ENCODE measurements at regions not wholly inside any gene's neighbourhood (a gene's known extent, or its start where the extent isn't known, plus 50 kb on each side); places are given as distances from the start of the nearest gene placed in this dataset.

DNA sequence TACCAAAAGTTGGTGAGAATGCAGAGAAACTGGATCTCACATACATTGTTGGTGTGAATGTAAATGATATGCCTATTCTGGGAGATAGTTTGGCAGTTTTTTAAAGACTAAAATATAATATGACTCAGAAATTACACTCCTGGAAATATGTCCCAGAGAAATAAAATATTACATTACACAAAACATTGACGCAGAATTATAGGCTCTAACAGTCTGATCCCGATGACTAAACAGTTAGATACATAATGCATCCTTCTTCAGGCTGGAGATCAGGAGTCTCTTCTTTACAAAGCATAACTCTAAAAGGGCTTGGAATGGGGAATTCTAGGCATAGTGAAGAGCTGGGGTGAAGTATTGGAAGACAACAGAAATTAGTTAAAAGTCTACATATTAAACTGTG lies 586.2 kb upstream of the NECTIN3 start:
- H3K4me3 ChIP-seq (ENCODE audit: control insufficient read depth in 1 of 7, extremely low read depth in 1 of 7, insufficient read depth in 4 of 7, low read depth in 2 of 7, low read length in 6 of 7), result no peak overlapping the region
- 100% methylated on average over 2 of the region's 2 CpGs for WGBS (ENCODE audit: insufficient coverage)
- H3K27me3 ChIP-seq (replicated peaks in 2 of 5; ENCODE audit: control insufficient read depth in 4 of 5, insufficient read depth in 5 of 5, low read length in 4 of 5), result no peaks in the 10 kb centered on the region
- DNase-seq, result no peak
- H3K9me3 ChIP-seq (ENCODE audit: control extremely low read depth in 1 of 5, control insufficient read depth in 4 of 5, insufficient read depth in 2 of 5, low read depth in 1 of 5, low read length in 4 of 5), result peaks cover 0 to 15% (median 1%) of the 10 kb centered on the region in 5 experiments
- H3K4me1 ChIP-seq (ENCODE audit: control extremely low read depth in 1 of 4, control insufficient read depth in 4 of 4, insufficient read depth in 4 of 4, low read length in 3 of 4), result no peaks in the 10 kb centered on the region
- no peaks in the 10 kb centered on the region for H3K36me3 ChIP-seq (ENCODE audit: control insufficient read depth in 4 of 4, insufficient read depth in 4 of 4, low read length in 3 of 4)
- CTCF ChIA-PET, result no interaction called here
- no peak overlapping the region for H3K27ac ChIP-seq (ENCODE audit: insufficient read depth in 1 of 2, low read depth in 1 of 2, low read length in 2 of 2, poor library complexity in 1 of 2, severe bottlenecking in 2 of 2)
- POLR2A ChIA-PET, result no interaction called here

DNA sequence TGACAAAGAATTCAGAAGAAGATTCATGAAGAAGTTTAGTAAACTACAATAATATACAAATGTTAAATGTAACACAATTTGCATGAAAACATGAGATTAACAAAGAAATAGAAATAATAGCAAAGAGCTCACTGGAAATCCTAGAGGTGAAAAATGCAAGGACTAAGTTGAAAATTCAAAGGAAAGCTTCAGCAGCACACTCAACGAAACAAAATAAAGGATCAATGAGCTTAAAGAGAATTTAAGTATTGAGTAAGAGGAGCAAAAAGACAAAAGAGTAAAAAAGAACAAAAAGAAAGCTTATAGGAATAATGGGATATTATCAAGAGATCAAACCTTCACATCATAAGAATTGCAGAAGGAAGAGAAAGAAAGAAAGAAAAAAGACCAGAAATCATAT lies 583.8 kb upstream of the NECTIN3 start:
- DNase-seq, result no peak
- no peak overlapping the region for H3K4me3 ChIP-seq (ENCODE audit: control insufficient read depth in 1 of 7, extremely low read depth in 1 of 7, insufficient read depth in 4 of 7, low read depth in 2 of 7, low read length in 6 of 7)
- H3K36me3 ChIP-seq (ENCODE audit: control insufficient read depth in 4 of 4, insufficient read depth in 4 of 4, low read length in 3 of 4), result no peaks in the 10 kb centered on the region
- CTCF ChIA-PET, result no interaction called here
- H3K27me3 ChIP-seq (replicated peaks in 2 of 5; ENCODE audit: control insufficient read depth in 4 of 5, insufficient read depth in 5 of 5, low read length in 4 of 5), result no peaks in the 10 kb centered on the region
- H3K27ac ChIP-seq (ENCODE audit: insufficient read depth in 1 of 2, low read depth in 1 of 2, low read length in 2 of 2, poor library complexity in 1 of 2, severe bottlenecking in 2 of 2), result no peak overlapping the region
- 100% methylated on average over 1 of the region's 1 CpG for WGBS (ENCODE audit: insufficient coverage)
- H3K4me1 ChIP-seq (ENCODE audit: control extremely low read depth in 1 of 4, control insufficient read depth in 4 of 4, insufficient read depth in 4 of 4, low read length in 3 of 4), result no peaks in the 10 kb centered on the region
- peaks cover 0 to 12% (median 1%) of the 10 kb centered on the region in 5 experiments for H3K9me3 ChIP-seq (ENCODE audit: control extremely low read depth in 1 of 5, control insufficient read depth in 4 of 5, insufficient read depth in 2 of 5, low read depth in 1 of 5, low read length in 4 of 5)
- POLR2A ChIA-PET, result no interaction called here

DNA sequence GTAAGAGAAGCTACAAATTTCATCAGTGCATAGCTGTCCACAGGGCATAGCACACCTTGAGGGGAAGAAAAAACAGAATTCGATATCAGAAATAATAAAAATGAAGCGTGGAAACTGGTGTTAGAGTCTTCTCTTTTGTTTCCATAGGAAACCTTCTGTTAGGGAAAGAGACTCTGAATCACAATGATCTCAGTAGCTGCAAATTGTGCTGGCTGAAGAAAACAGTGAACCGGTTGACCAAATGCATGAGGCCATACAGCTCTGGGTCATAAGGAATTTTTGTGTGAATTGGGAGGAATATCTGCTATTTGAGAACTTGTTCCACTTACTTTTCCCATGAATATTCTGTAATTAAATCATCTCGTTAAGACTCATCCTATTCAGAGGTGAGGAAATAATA lies 580.2 kb upstream of the NECTIN3 start:
- CTCF ChIA-PET, result interaction anchor here (1.5 kb wide), 1 partner anchor 11 kb away, joined by 5 read pairs; no protein-coding TSS in a partner anchor
- H3K36me3 ChIP-seq (ENCODE audit: control insufficient read depth in 4 of 4, insufficient read depth in 4 of 4, low read length in 3 of 4), result no peaks in the 10 kb centered on the region
- H3K27me3 ChIP-seq (replicated peaks in 2 of 5; ENCODE audit: control insufficient read depth in 4 of 5, insufficient read depth in 5 of 5, low read length in 4 of 5), result no peaks in the 10 kb centered on the region
- DNase-seq, result no peak
- POLR2A ChIA-PET, result no interaction called here
- WGBS (ENCODE audit: insufficient coverage), result 100% methylated on average over 2 of the region's 4 CpGs
- H3K4me3 ChIP-seq (ENCODE audit: control insufficient read depth in 1 of 7, extremely low read depth in 1 of 7, insufficient read depth in 4 of 7, low read depth in 2 of 7, low read length in 6 of 7), result no peak overlapping the region
- no peak overlapping the region for H3K27ac ChIP-seq (ENCODE audit: insufficient read depth in 1 of 2, low read depth in 1 of 2, low read length in 2 of 2, poor library complexity in 1 of 2, severe bottlenecking in 2 of 2)
- H3K4me1 ChIP-seq (ENCODE audit: control extremely low read depth in 1 of 4, control insufficient read depth in 4 of 4, insufficient read depth in 4 of 4, low read length in 3 of 4), result no peaks in the 10 kb centered on the region
- H3K9me3 ChIP-seq (ENCODE audit: control extremely low read depth in 1 of 5, control insufficient read depth in 4 of 5, insufficient read depth in 2 of 5, low read depth in 1 of 5, low read length in 4 of 5), result peaks cover 0 to 8% (median 1%) of the 10 kb centered on the region in 5 experiments

DNA sequence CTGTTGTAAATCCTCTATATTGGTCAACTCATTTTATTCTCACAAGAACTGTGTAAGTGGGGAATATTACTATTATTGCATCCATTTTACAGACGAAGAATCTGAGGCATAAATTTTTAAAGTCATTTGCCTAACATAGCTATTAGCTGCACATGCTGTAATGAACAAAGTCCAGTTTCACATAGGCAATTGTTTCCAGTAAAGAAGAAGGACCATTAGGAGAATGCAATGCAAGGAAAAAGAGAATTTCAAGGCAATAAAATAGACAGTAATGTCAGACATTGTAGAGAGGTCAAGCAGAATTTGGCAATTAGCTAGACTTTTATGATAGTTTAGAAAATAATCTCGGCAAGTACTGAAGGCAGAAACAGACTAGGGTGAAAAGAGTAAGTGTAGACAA lies 578.7 kb upstream of the NECTIN3 start:
- no peaks in the 10 kb centered on the region for H3K36me3 ChIP-seq (ENCODE audit: control insufficient read depth in 4 of 4, insufficient read depth in 4 of 4, low read length in 3 of 4)
- no peaks in the 10 kb centered on the region for H3K27me3 ChIP-seq (replicated peaks in 2 of 5; ENCODE audit: control insufficient read depth in 4 of 5, insufficient read depth in 5 of 5, low read length in 4 of 5)
- H3K4me3 ChIP-seq (ENCODE audit: control insufficient read depth in 1 of 7, extremely low read depth in 1 of 7, insufficient read depth in 4 of 7, low read depth in 2 of 7, low read length in 6 of 7), result no peak overlapping the region
- ChIA-PET CTCF (interaction anchor here (1.5 kb wide), 1 partner anchor 10 kb away, joined by 5 read pairs; no protein-coding TSS in a partner anchor), POLR2A (no interaction called here)
- peaks cover 0 to 1% (median 0%) of the 10 kb centered on the region in 5 experiments for H3K9me3 ChIP-seq (ENCODE audit: control extremely low read depth in 1 of 5, control insufficient read depth in 4 of 5, insufficient read depth in 2 of 5, low read depth in 1 of 5, low read length in 4 of 5)
- no peak overlapping the region for H3K27ac ChIP-seq (ENCODE audit: insufficient read depth in 1 of 2, low read depth in 1 of 2, low read length in 2 of 2, poor library complexity in 1 of 2, severe bottlenecking in 2 of 2)
- no peak for DNase-seq
- no peaks in the 10 kb centered on the region for H3K4me1 ChIP-seq (ENCODE audit: control extremely low read depth in 1 of 4, control insufficient read depth in 4 of 4, insufficient read depth in 4 of 4, low read length in 3 of 4)
- 80% methylated on average over 1 of the region's 2 CpGs for WGBS (ENCODE audit: insufficient coverage)

DNA sequence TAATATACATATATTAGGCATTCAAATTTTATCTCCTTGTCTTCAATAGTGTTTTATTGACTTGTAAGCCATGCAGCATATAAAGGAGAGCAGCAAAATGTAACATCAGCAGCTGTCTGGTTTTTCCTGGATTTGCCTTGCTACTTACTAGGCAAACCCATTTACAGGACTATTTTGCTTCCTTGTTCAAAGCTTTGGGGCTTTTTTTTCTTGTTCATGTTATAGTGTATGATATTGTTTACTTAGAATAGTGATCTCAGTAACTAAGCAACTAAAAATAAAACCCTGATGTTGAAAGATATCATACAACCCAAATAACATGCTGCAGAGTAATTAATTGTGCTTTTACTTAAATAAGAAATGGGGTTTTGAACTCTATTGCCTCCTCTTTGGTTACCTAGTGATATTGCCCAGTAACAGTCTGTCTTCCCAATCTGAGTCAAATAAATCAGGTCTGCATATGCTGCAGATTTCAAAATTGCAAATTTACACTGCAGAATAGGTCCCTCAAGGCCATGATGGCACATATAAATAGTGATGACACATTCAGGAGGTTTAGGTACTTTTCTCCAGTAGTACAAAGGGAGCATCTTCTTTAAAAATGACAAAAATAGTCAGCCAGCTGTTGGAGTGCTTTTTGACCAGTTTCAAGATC lies 578.1 kb upstream of the NECTIN3 start:
- no peaks in the 10 kb centered on the region for H3K27me3 ChIP-seq (replicated peaks in 2 of 5; ENCODE audit: control insufficient read depth in 4 of 5, insufficient read depth in 5 of 5, low read length in 4 of 5)
- CTCF ChIA-PET, result no interaction called here

DNA sequence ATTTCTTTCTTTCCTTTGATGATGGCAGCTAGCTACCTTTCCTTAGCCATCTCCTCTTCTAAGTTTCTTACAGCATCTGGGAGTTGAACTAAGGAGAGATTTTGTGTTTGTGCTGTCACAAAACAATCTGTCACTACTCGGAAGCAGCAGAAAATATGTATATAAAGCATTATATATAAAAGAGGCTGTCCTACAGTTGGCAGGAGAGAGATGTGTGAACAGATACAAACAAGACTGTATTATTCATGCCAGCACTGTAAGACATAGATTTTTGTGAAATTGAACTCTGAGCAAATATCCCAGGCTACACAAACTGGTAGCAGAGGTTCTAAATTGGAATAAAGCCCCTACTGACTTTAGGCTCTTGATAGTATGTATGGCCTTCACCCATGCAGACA lies 577.5 kb upstream of the NECTIN3 start:
- no peaks in the 10 kb centered on the region for H3K4me1 ChIP-seq (ENCODE audit: control extremely low read depth in 1 of 4, control insufficient read depth in 4 of 4, insufficient read depth in 4 of 4, low read length in 3 of 4)
- CTCF ChIA-PET, result no interaction called here
- POLR2A ChIA-PET, result no interaction called here
- H3K27me3 ChIP-seq (replicated peaks in 2 of 5; ENCODE audit: control insufficient read depth in 4 of 5, insufficient read depth in 5 of 5, low read length in 4 of 5), result no peaks in the 10 kb centered on the region
- no peaks in the 10 kb centered on the region for H3K36me3 ChIP-seq (ENCODE audit: control insufficient read depth in 4 of 4, insufficient read depth in 4 of 4, low read length in 3 of 4)
- no peak overlapping the region for H3K27ac ChIP-seq (ENCODE audit: insufficient read depth in 1 of 2, low read depth in 1 of 2, low read length in 2 of 2, poor library complexity in 1 of 2, severe bottlenecking in 2 of 2)
- H3K4me3 ChIP-seq (ENCODE audit: control insufficient read depth in 1 of 7, extremely low read depth in 1 of 7, insufficient read depth in 4 of 7, low read depth in 2 of 7, low read length in 6 of 7), result no peak overlapping the region
- H3K9me3 ChIP-seq (ENCODE audit: control extremely low read depth in 1 of 5, control insufficient read depth in 4 of 5, insufficient read depth in 2 of 5, low read depth in 1 of 5, low read length in 4 of 5), result peaks cover 0 to 1% (median 0%) of the 10 kb centered on the region in 5 experiments
- DNase-seq, result no peak
- WGBS (ENCODE audit: insufficient coverage), result no CpG with 5 or more reads among the region's 1 CpG

More for the DNA sequence above, 578.1 kb upstream of the NECTIN3 start:
- POLR2A ChIA-PET, result no interaction called here
- Histone ChIP-seq H3K27ac (ENCODE audit: insufficient read depth in 1 of 2, low read depth in 1 of 2, low read length in 2 of 2, poor library complexity in 1 of 2, severe bottlenecking in 2 of 2) (no peak overlapping the region), H3K36me3 (ENCODE audit: control insufficient read depth in 4 of 4, insufficient read depth in 4 of 4, low read length in 3 of 4) (no peaks in the 10 kb centered on the region), H3K4me3 (ENCODE audit: control insufficient read depth in 1 of 7, extremely low read depth in 1 of 7, insufficient read depth in 4 of 7, low read depth in 2 of 7, low read length in 6 of 7) (no peak overlapping the region), H3K4me1 (ENCODE audit: control extremely low read depth in 1 of 4, control insufficient read depth in 4 of 4, insufficient read depth in 4 of 4, low read length in 3 of 4) (no peaks in the 10 kb centered on the region), H3K9me3 (ENCODE audit: control extremely low read depth in 1 of 5, control insufficient read depth in 4 of 5, insufficient read depth in 2 of 5, low read depth in 1 of 5, low read length in 4 of 5) (peaks cover 0 to 1% (median 0%) of the 10 kb centered on the region in 5 experiments)
- DNase-seq, result no peak

DNA sequence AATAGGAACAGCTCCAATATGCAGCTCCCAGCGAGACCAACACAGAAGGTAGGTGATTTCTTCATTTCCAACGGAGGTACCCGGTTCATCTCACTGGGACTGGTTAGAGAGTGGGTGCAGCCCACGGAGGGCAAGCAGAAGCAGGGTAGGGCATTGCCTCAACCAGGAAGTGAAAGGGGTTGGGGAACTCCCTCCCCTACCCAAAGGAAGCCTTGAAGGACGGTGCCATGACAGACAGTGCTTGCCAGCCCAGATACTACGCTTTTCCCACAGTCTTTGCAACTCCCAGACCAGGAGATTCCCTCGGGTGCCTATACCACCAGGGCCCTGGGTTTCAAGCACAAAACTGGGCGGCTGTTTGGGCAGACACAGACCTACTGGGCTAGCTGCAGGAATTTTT lies 576.9 kb upstream of the NECTIN3 start:
- ChIA-PET POLR2A (no interaction called here), CTCF (no interaction called here)

More for the DNA sequence above, 576.9 kb upstream of the NECTIN3 start:
- Histone ChIP-seq H3K27me3 (replicated peaks in 2 of 5; ENCODE audit: control insufficient read depth in 4 of 5, insufficient read depth in 5 of 5, low read length in 4 of 5) (no peaks in the 10 kb centered on the region), H3K9me3 (ENCODE audit: control extremely low read depth in 1 of 5, control insufficient read depth in 4 of 5, insufficient read depth in 2 of 5, low read depth in 1 of 5, low read length in 4 of 5) (peaks cover 0 to 1% (median 0%) of the 10 kb centered on the region in 5 experiments), H3K36me3 (ENCODE audit: control insufficient read depth in 4 of 4, insufficient read depth in 4 of 4, low read length in 3 of 4) (no peaks in the 10 kb centered on the region), H3K4me3 (ENCODE audit: control insufficient read depth in 1 of 7, extremely low read depth in 1 of 7, insufficient read depth in 4 of 7, low read depth in 2 of 7, low read length in 6 of 7) (no peak overlapping the region), H3K4me1 (ENCODE audit: control extremely low read depth in 1 of 4, control insufficient read depth in 4 of 4, insufficient read depth in 4 of 4, low read length in 3 of 4) (no peaks in the 10 kb centered on the region), H3K27ac (ENCODE audit: insufficient read depth in 1 of 2, low read depth in 1 of 2, low read length in 2 of 2, poor library complexity in 1 of 2, severe bottlenecking in 2 of 2) (no peak overlapping the region)
- DNase-seq, result no peak
- WGBS (ENCODE audit: insufficient coverage), result 89% methylated on average over 5 of the region's 8 CpGs

Measured in common myeloid progenitor, CD34-positive (primary cell).